NT2/D1 (cell line): ENCODE measurements at regions not wholly inside any gene's neighbourhood (a gene's known extent, or its start where the extent isn't known, plus 50 kb on each side); places are given as distances from the start of the nearest gene placed in this dataset.
"Not testable (repeated sequence)": the region's sequence is repeated elsewhere in the genome, so short reads cannot be mapped to it uniquely, and the experiment has no call there.

Experiments
- DNase-seq: peaks from one replicate; pipeline ENCODE4 v3.0.0-alpha.2; 2011; ENCODE audit warnings: low read depth, low spot score
- H3K27me3 ChIP-seq: 2 replicates; pipeline ENCODE4 v1.6.0; 2011; ENCODE audit warnings: mild to moderate bottlenecking; ENCODE audit not compliant: insufficient read length, insufficient read depth
- H3K36me3 ChIP-seq: 2 replicates; pipeline ENCODE4 v1.6.1; 2011; ENCODE audit warnings: mild to moderate bottlenecking, low read length, mixed read lengths; ENCODE audit not compliant: insufficient read depth, insufficient read length
- H3K4me1 ChIP-seq: 2 replicates; pipeline ENCODE4 v1.5.1; 2011; ENCODE audit not compliant: insufficient read depth, insufficient read length
- H3K4me3 ChIP-seq: 2 replicates; pipeline ENCODE4 v1.5.1; 2011; ENCODE audit warnings: low read depth; ENCODE audit not compliant: insufficient read length
- H3K9ac ChIP-seq: 2 replicates; pipeline ENCODE4 v1.6.0; 2011; ENCODE audit warnings: low read depth; ENCODE audit not compliant: insufficient read length
- H3K9me3 ChIP-seq: 2 replicates; pipeline ENCODE4 v1.5.1; 2011; ENCODE audit warnings: mild to moderate bottlenecking, low read length; ENCODE audit not compliant: insufficient read depth
- SUZ12 ChIP-seq: IDR thresholded peaks from 2 replicates; pipeline ENCODE4 v1.6.1; 2011; ENCODE audit not compliant: insufficient read length, insufficient read depth; ENCODE audit errors: extremely low read depth
- YY1 ChIP-seq: IDR thresholded peaks from 2 replicates; pipeline ENCODE4 v1.6.1; 2011; ENCODE audit not compliant: insufficient read length, insufficient read depth
- ZNF274 ChIP-seq: IDR thresholded peaks from 2 replicates; pipeline ENCODE4 v1.6.1; 2011; ENCODE audit warnings: mild to moderate bottlenecking, low read depth, low read length

- H3K4me1 ChIP-seq = no peaks in the 10 kb centered on the region
- H3K9ac ChIP-seq = no peak overlapping the region
- DNase-seq = no peak
- no peaks in the 10 kb centered on the region for H3K9me3 ChIP-seq
- TF ChIP-seq YY1 (no peak), ZNF274 (no peak), SUZ12 (no peak)
- no peaks in the 10 kb centered on the region for H3K27me3 ChIP-seq
- no peaks in the 10 kb centered on the region for H3K36me3 ChIP-seq
- H3K4me3 ChIP-seq = no peak overlapping the region
Observed at GRCh38 chr20:30593572-30593971, 663.9 kb upstream of the DEFB115 start.

GRCh38 chr20:30594112-30594511 is 663.4 kb upstream of the DEFB115 start:
- H3K9ac ChIP-seq = no peak overlapping the region
- H3K36me3 ChIP-seq = no peaks in the 10 kb centered on the region
- DNase-seq = no peak
- TF ChIP-seq YY1 (no peak), ZNF274 (no peak), SUZ12 (no peak)
- H3K4me1 ChIP-seq = no peaks in the 10 kb centered on the region
- no peaks in the 10 kb centered on the region for H3K27me3 ChIP-seq
- no peaks in the 10 kb centered on the region for H3K9me3 ChIP-seq
- H3K4me3 ChIP-seq = no peak overlapping the region

GRCh38 chr20:30595698-30596097 is 661.8 kb upstream of the DEFB115 start:
- Histone ChIP-seq H3K4me3 (no peak overlapping the region), H3K36me3 (no peaks in the 10 kb centered on the region), H3K4me1 (no peaks in the 10 kb centered on the region), H3K9ac (no peak overlapping the region), H3K27me3 (no peaks in the 10 kb centered on the region), H3K9me3 (no peaks in the 10 kb centered on the region)
- TF ChIP-seq YY1 (no peak), ZNF274 (no peak), SUZ12 (no peak)
- DNase-seq = no peak

- not testable (repeated sequence) for H3K9ac ChIP-seq, H3K36me3 ChIP-seq, H3K4me3 ChIP-seq, DNase-seq, H3K27me3 ChIP-seq, H3K9me3 ChIP-seq, H3K4me1 ChIP-seq
Observed at GRCh38 chr20:30597429-30597828, 660.0 kb upstream of the DEFB115 start.

- Histone ChIP-seq H3K36me3 (no peaks in the 10 kb centered on the region), H3K4me3 (no peak overlapping the region), H3K4me1 (no peaks in the 10 kb centered on the region), H3K27me3 (no peaks in the 10 kb centered on the region), H3K9ac (no peak overlapping the region), H3K9me3 (no peaks in the 10 kb centered on the region)
- no peak for DNase-seq
- TF ChIP-seq SUZ12 (no peak), ZNF274 (no peak)
Observed at GRCh38 chr20:30598460-30599230, 658.8 kb upstream of the DEFB115 start.

- no peak for DNase-seq
- no peaks in the 10 kb centered on the region for H3K4me1 ChIP-seq
- no peaks in the 10 kb centered on the region for H3K27me3 ChIP-seq
- H3K9me3 ChIP-seq = no peaks in the 10 kb centered on the region
- H3K36me3 ChIP-seq = no peaks in the 10 kb centered on the region
- no peak overlapping the region for H3K9ac ChIP-seq
- H3K4me3 ChIP-seq = no peak overlapping the region
- TF ChIP-seq SUZ12 = no peak
- no peak for TF ChIP-seq ZNF274
- no peak for TF ChIP-seq YY1
Observed at GRCh38 chr20:30599990-30600389, 657.5 kb upstream of the DEFB115 start.

- H3K9ac ChIP-seq = no peak overlapping the region
- no peaks in the 10 kb centered on the region for H3K27me3 ChIP-seq
- no peak for DNase-seq
- no peaks in the 10 kb centered on the region for H3K36me3 ChIP-seq
- H3K4me3 ChIP-seq = no peak overlapping the region
- H3K9me3 ChIP-seq = peaks cover 11% of the 10 kb centered on the region
- TF ChIP-seq ZNF274 (no peak), YY1 (no peak), SUZ12 (no peak)
- no peaks in the 10 kb centered on the region for H3K4me1 ChIP-seq
Observed at GRCh38 chr20:30601974-30602373, 655.5 kb upstream of the DEFB115 start.
